Adrenal gland (tissue), 5 donors: ENCODE measurements at regions not wholly inside any gene's neighbourhood (a gene's known extent, or its start where the extent isn't known, plus 50 kb on each side); places are given as distances from the start of the nearest gene placed in this dataset.

Experiments used
- POLR2A ChIP-seq, 2 donors: fragments of 450-650 bp; IDR thresholded peaks; one replicate each; pipeline ENCODE4 v1.6.1; 2017; ENCODE audit warnings: antibody characterized with exemption in 2 of 2, mild to moderate bottlenecking in 2 of 2, moderate library complexity in 1 of 2
- TF ChIP-seq, protein P1 (sequence below), 6 experiments: fragments of 450-650 bp in 4 of 6; fragments of 200-600 bp in 2 of 6; sonication (generic) in 1 of 6; IDR thresholded peaks; 1 replicate in 5 of 6; 2 replicates in 1 of 6; pipeline versions ENCODE4 v1.5.1 to v1.8.0; 2016 to 2021; ENCODE audit warnings: antibody characterized with exemption in 6 of 6, mild to moderate bottlenecking in 2 of 6, moderate library complexity in 1 of 6
- donor health status: DM: no; HTN: no; CAD: no.

DNA sequence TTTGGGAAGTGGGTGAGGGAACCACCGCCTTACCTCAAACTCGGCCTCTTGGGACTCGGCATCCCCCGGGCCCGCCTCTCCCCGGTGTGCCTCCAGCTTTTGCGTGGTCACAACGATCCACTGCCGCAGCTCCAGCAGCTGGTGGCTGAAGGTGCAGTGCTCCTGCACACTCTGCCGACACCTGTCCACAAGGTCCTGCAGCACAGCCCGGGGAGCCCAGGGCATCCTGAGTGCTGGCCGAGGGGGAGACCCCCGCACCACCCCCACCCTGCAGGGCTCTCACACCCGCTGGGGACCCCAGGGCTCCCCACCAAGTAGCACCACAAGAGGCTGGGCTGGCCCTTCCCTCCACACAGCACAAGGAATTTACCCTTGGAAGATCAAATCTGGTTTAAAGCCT, 76.6 kb downstream of the SYNE3 start:
- TF ChIP-seq POLR2A (IDR thresholded peaks at IDR 0.05), result no peak
- TF ChIP-seq, protein P1, sequence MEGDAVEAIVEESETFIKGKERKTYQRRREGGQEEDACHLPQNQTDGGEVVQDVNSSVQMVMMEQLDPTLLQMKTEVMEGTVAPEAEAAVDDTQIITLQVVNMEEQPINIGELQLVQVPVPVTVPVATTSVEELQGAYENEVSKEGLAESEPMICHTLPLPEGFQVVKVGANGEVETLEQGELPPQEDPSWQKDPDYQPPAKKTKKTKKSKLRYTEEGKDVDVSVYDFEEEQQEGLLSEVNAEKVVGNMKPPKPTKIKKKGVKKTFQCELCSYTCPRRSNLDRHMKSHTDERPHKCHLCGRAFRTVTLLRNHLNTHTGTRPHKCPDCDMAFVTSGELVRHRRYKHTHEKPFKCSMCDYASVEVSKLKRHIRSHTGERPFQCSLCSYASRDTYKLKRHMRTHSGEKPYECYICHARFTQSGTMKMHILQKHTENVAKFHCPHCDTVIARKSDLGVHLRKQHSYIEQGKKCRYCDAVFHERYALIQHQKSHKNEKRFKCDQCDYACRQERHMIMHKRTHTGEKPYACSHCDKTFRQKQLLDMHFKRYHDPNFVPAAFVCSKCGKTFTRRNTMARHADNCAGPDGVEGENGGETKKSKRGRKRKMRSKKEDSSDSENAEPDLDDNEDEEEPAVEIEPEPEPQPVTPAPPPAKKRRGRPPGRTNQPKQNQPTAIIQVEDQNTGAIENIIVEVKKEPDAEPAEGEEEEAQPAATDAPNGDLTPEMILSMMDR (IDR thresholded peaks at IDR 0.05), result no peak
